ENCODE measurements at regions not wholly inside any gene's neighbourhood (a gene's known extent, or its start where the extent isn't known, plus 50 kb on each side); places are given as distances from the start of the nearest gene placed in this dataset.
"Not testable (repeated sequence)": the region's sequence is repeated elsewhere in the genome, so short reads cannot be mapped to it uniquely, and the experiment has no call there.

GRCh38 chr6:169973588-169974467, 222.4 kb downstream of the ERMARD start:
- DNase-seq, result not testable (repeated sequence)

- DNase-seq, result no peak
Measured at GRCh38 chr6:169972736-169973135, 221.3 kb downstream of the ERMARD start.

- no peak for DNase-seq
Measured at GRCh38 chr6:169972101-169972651, 220.8 kb downstream of the ERMARD start.

- no peak for DNase-seq
Measured at GRCh38 chr6:169971081-169971861, 219.8 kb downstream of the ERMARD start.

- no peak for DNase-seq
Measured at GRCh38 chr6:169970306-169970988, 219.0 kb downstream of the ERMARD start.

- DNase-seq, result no peak
Measured at GRCh38 chr6:169969372-169970099, 218.1 kb downstream of the ERMARD start.

- DNase-seq, result no peak
Measured at GRCh38 chr6:169968541-169969270, 217.3 kb downstream of the ERMARD start.

GRCh38 chr6:169967687-169968086, 216.3 kb downstream of the ERMARD start:
- no peak for DNase-seq

GRCh38 chr6:169966312-169967181, 215.1 kb downstream of the ERMARD start:
- DNase-seq, result no peak

GRCh38 chr6:169965657-169966311, 214.4 kb downstream of the ERMARD start:
- no peak for DNase-seq

GRCh38 chr6:169965239-169965638, 213.8 kb downstream of the ERMARD start:
- DNase-seq, result no peak

GRCh38 chr6:169964486-169965180, 213.2 kb downstream of the ERMARD start:
- no peak for DNase-seq

GRCh38 chr6:169963581-169964297, 212.3 kb downstream of the ERMARD start:
- no peak for DNase-seq

- no peak for DNase-seq
Measured at GRCh38 chr6:169962604-169963469, 211.4 kb downstream of the ERMARD start.

GRCh38 chr6:169961772-169962561, 210.5 kb downstream of the ERMARD start:
- DNase-seq, result no peak

- DNase-seq, result no peak
Measured at GRCh38 chr6:169960886-169961611, 209.6 kb downstream of the ERMARD start.
